HepG2 (cell line): ENCODE measurements at regions not wholly inside any gene's neighbourhood (a gene's known extent, or its start where the extent isn't known, plus 50 kb on each side); places are given as distances from the start of the nearest gene placed in this dataset.

Experiments
- ATAC-seq: fragments of 200-7000 bp; cut with Tn5 transposase; 3 replicates; pipeline ENCODE4 v1.9.1; 2020; ENCODE audit warnings: mild to moderate bottlenecking, moderate library complexity
- BruUV-seq: library from RNA; stranded (reverse); fragments of 400-500 nt; replicated peaks from 2 replicates; lab custom pipeline; 2021; lab: Mats Ljungman, UMichigan
- CTCF ChIA-PET: fragments of 300-600 bp; formaldehyde crosslinking; extraction: SDS; loops from one replicate; lab custom pipeline; 2021; ENCODE audit warnings: low total read pairs, inconsistent platforms, low intra/inter-chr PET ratio; lab: Yijun Ruan, JAX
- POLR2A ChIA-PET: fragments of 350-600 bp; sonication (Branson Sonifier 250); formaldehyde crosslinking; loops from one replicate; lab custom pipeline; 2020; ENCODE audit warnings: antibody characterized with exemption, inconsistent platforms; lab: Yijun Ruan, JAX
- DNase-seq: peaks from one replicate; pipeline ENCODE4 v3.0.0-alpha.2; 2015; ENCODE audit warnings: low spot score
- FAIRE-seq: peaks from 3 replicates; lab custom pipeline; 2011; peaks lifted over from hg19 to GRCh38; lab: Jason Lieb, UNC
- H2AFZ ChIP-seq: one replicate; pipeline ENCODE4 v1.6.1; 2011; ENCODE audit warnings: low read length, inconsistent platforms
- H3K27ac ChIP-seq: fragments of 300-600 bp; 3 replicates; pipeline ENCODE4 v1.8.0; 2011; ENCODE audit warnings: mixed run types, mild to moderate bottlenecking, mixed read lengths, low read length, inconsistent platforms; ENCODE audit not compliant: insufficient read depth; ENCODE audit errors: extremely low read length
- H3K27me3 ChIP-seq, 2 experiments: fragments of 200-600 bp in 1 of 2; 2 replicates in 1 of 2; 3 replicates in 1 of 2; pipeline versions ENCODE4 v1.6.0 to v1.8.0; 2011; ENCODE audit warnings: low read length in 2 of 2, mild to moderate bottlenecking in 2 of 2, moderate library complexity in 2 of 2, inconsistent platforms in 1 of 2; ENCODE audit not compliant: insufficient read depth in 2 of 2, control insufficient read depth in 1 of 2
- H3K36me3 ChIP-seq, 2 experiments: fragments of 200-600 bp in 1 of 2; replicated peaks in 1 of 2; 2 replicates in 1 of 2; 3 replicates in 1 of 2; pipeline versions ENCODE4 v1.5.1 to v1.8.0; 2011; ENCODE audit warnings: low read length in 2 of 2, inconsistent platforms in 1 of 2; ENCODE audit not compliant: insufficient read depth in 2 of 2, control insufficient read depth in 1 of 2
- H3K4me1 ChIP-seq: 2 replicates; pipeline ENCODE4 v1.5.1; 2012; ENCODE audit warnings: low read length, inconsistent platforms; ENCODE audit not compliant: insufficient read depth
- H3K4me2 ChIP-seq: 2 replicates; pipeline ENCODE4 v1.6.0; 2011; ENCODE audit warnings: low read depth, low read length, inconsistent platforms
- H3K4me3 ChIP-seq, 3 experiments: fragments of 200-600 bp in 1 of 3; sonication (generic), shearing (Covaris generic) in 1 of 3; replicated peaks in 1 of 3; 2 replicates each; pipeline ENCODE4 v1.5.1; 2011 to 2016; ENCODE audit warnings: low read length in 3 of 3, inconsistent platforms in 2 of 3, low read depth in 2 of 3, mild to moderate bottlenecking in 2 of 3, control low read depth in 1 of 3, mixed read lengths in 1 of 3; ENCODE audit not compliant: insufficient read depth in 1 of 3
- H3K79me2 ChIP-seq: one replicate; pipeline ENCODE4 v1.6.1; 2011; ENCODE audit warnings: low read length, inconsistent platforms; ENCODE audit not compliant: insufficient read depth
- H3K9ac ChIP-seq: 2 replicates; pipeline ENCODE4 v1.6.0; 2011; ENCODE audit warnings: mild to moderate bottlenecking, low read depth, low read length, inconsistent platforms; ENCODE audit not compliant: insufficient read depth
- H3K9me3 ChIP-seq: 2 replicates; pipeline ENCODE4 v1.5.1; 2012; ENCODE audit warnings: mild to moderate bottlenecking, low read length
- H4K20me1 ChIP-seq: 2 replicates; pipeline ENCODE4 v1.6.0; 2011; ENCODE audit warnings: inconsistent platforms, mild to moderate bottlenecking, low read length, moderate library complexity; ENCODE audit not compliant: insufficient read depth
- ARID2 ChIP-seq: sonication (generic); formaldehyde crosslinking; IDR thresholded peaks from 2 replicates; pipeline ENCODE4 v1.8.1; 2022; ENCODE audit warnings: mild to moderate bottlenecking, missing genetic modification reagents, borderline replicate concordance
- GABPA ChIP-seq, 2 experiments: IDR thresholded peaks; 2 replicates each; pipeline ENCODE4 v1.6.1; 2011 to 2016; ENCODE audit warnings: low read depth in 2 of 2, low read length in 1 of 2, missing biosample characterization in 1 of 2, missing genetic modification characterization in 1 of 2
- MBNL3 ChIP-seq: fragments of 250-450 bp; sonication (Bioruptor Pico); conservative IDR thresholded peaks from 2 replicates; pipeline ENCODE4 v1.8.0; 2022; ENCODE audit warnings: mild to moderate bottlenecking, inconsistent platforms
- MEIS2 ChIP-seq: sonication (generic); formaldehyde crosslinking; IDR thresholded peaks from 2 replicates; pipeline ENCODE4 v1.9.0; 2021; ENCODE audit warnings: mild to moderate bottlenecking, missing genetic modification reagents
- POLR2A ChIP-seq, 2 experiments: IDR thresholded peaks; 2 replicates each; pipeline ENCODE4 v1.6.1; 2011; ENCODE audit warnings: low read depth in 2 of 2, low read length in 2 of 2, mild to moderate bottlenecking in 1 of 2, moderate library complexity in 1 of 2; ENCODE audit not compliant: insufficient read depth in 1 of 2
- RARG ChIP-seq: sonication (generic); formaldehyde crosslinking; IDR thresholded peaks from 2 replicates; pipeline ENCODE4 v1.4.0; 2020; ENCODE audit warnings: low read depth, mild to moderate bottlenecking, missing genetic modification reagents
- SALL1 ChIP-seq: sonication (generic); formaldehyde crosslinking; IDR thresholded peaks from 2 replicates; pipeline ENCODE4 v1.8.0; 2022; ENCODE audit warnings: mild to moderate bottlenecking, missing genetic modification reagents
- ZBTB7B ChIP-seq: sonication (generic); formaldehyde crosslinking; IDR thresholded peaks from 2 replicates; pipeline ENCODE4 v1.4.0; 2020; ENCODE audit warnings: missing genetic modification reagents
- ZNF44 ChIP-seq: sonication (generic); formaldehyde crosslinking; IDR thresholded peaks from 2 replicates; pipeline ENCODE4 v1.5.1; 2020; ENCODE audit warnings: mild to moderate bottlenecking, missing genetic modification reagents
- ZNF768 ChIP-seq: sonication (generic); formaldehyde crosslinking; IDR thresholded peaks from 2 replicates; pipeline ENCODE4 v1.4.0; 2020; ENCODE audit warnings: missing genetic modification reagents
- WGBS: methylation state at CpG from one replicate; pipeline ENCODE4 v1.1.6; 2017; ENCODE audit warnings: low lambda C conversion rate; 5-methylcytosine and 5-hydroxymethylcytosine counted together
- in situ Hi-C: cut with HindIII; loops from 2 replicates; pipeline ENCODE4 v1.10.0; 2017; ENCODE audit warnings: low pct_unique_long_range_greater_than_20kb; ENCODE audit not compliant: extremely low pct_ligation_motif_present
- intact Hi-C: fragments of 100-400 bp; cut with micrococcal nuclease; formaldehyde crosslinking; loops from one replicate; pipeline ENCODE4 v1.10.0; 2022; ENCODE audit not compliant: unreplicated experiment
- TF ChIP-seq, protein P1 (sequence below): sonication (generic); formaldehyde crosslinking; IDR thresholded peaks from 2 replicates; pipeline ENCODE4 v1.4.0; 2020; ENCODE audit warnings: mild to moderate bottlenecking, missing genetic modification reagents

GRCh38 chr3:107063351-107063750 is 313.9 kb upstream of the CCDC54 start:
- no peaks in the 10 kb centered on the region for H3K4me1 ChIP-seq
- intact Hi-C loops (no loop called here), in situ Hi-C loops (no loop called here)
- H3K36me3 ChIP-seq = no peaks in the 10 kb centered on the region
- no peak overlapping the region for H3K27ac ChIP-seq
- WGBS = 0% methylated on average over 5 of the region's 5 CpGs
- DNase-seq (no peak), FAIRE-seq (no peak), ATAC-seq (no peak)
- ChIA-PET POLR2A (no interaction called here), CTCF (no interaction called here)
- H3K27me3 ChIP-seq = no peaks in the 10 kb centered on the region
- BruUV-seq = no TSS peak
- H3K4me3 ChIP-seq = no peak overlapping the region
- no peak overlapping the region for H2AFZ ChIP-seq
- no peak overlapping the region for H3K4me2 ChIP-seq
- no peak overlapping the region for H3K9ac ChIP-seq
- TF ChIP-seq SALL1 = no peak
- no peak for TF ChIP-seq GABPA (IDR thresholded peaks at IDR 0.05; ENCODE audit: low read depth, low read length)
- no peak for TF ChIP-seq GABPA (CRISPR knock-in tag; IDR thresholded peaks at IDR 0.05; ENCODE audit: low read depth)
- no peak for TF ChIP-seq ZBTB7B (CRISPR knock-in tag)
- no peak for TF ChIP-seq MBNL3
- no peak for TF ChIP-seq ZNF44 (CRISPR knock-in tag)
- TF ChIP-seq POLR2A (IDR thresholded peaks at IDR 0.05; ENCODE audit: insufficient read depth in 1 of 2, low read depth in 2 of 2, low read length in 2 of 2) = no peak
- no peak for TF ChIP-seq MEIS2 (CRISPR knock-in tag)
- no peak for TF ChIP-seq ARID2 (CRISPR knock-in tag)
- TF ChIP-seq, protein P1, sequence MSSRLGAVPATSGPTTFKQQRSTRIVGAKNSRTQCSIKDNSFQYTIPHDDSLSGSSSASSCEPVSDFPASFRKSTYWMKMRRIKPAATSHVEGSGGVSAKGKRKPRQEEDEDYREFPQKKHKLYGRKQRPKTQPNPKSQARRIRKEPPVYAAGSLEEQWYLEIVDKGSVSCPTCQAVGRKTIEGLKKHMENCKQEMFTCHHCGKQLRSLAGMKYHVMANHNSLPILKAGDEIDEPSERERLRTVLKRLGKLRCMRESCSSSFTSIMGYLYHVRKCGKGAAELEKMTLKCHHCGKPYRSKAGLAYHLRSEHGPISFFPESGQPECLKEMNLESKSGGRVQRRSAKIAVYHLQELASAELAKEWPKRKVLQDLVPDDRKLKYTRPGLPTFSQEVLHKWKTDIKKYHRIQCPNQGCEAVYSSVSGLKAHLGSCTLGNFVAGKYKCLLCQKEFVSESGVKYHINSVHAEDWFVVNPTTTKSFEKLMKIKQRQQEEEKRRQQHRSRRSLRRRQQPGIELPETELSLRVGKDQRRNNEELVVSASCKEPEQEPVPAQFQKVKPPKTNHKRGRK (CRISPR knock-in tag) = no peak
- no peak for TF ChIP-seq RARG (CRISPR knock-in tag)
- TF ChIP-seq ZNF768 (CRISPR knock-in tag) = no peak
- H3K79me2 ChIP-seq = no peaks in the 10 kb centered on the region
- H3K9me3 ChIP-seq = no peaks in the 10 kb centered on the region
- H4K20me1 ChIP-seq = no peaks in the 10 kb centered on the region
